ENCODE measurements at regions not wholly inside any gene's neighbourhood (a gene's known extent, or its start where the extent isn't known, plus 50 kb on each side); places are given as distances from the start of the nearest gene placed in this dataset.
A peak's percentile ranks its signal among the peaks of the same experiment; 100 is the strongest.
"Not testable (repeated sequence)": the region's sequence is repeated elsewhere in the genome, so short reads cannot be mapped to it uniquely, and the experiment has no call there.

GRCh38 chr1:54475357-54475881 is 69.2 kb upstream of the SSBP3 start:
- Mint-ChIP-seq H3K36me3 (no peaks in the 10 kb centered on the region), H3K27ac (peak overlapping the region; percentile 87 to 97 (median 95)), H3K9me3 (no peaks in the 10 kb centered on the region), H3K27me3 (peaks cover 0 to 2% of the 10 kb centered on the region in 2 donors), H3K4me3 (peak overlapping the region; percentile 76 to 85 (median 81)), H3K4me1 (peaks cover 41 to 64% (median 52%) of the 10 kb centered on the region in 4 donors)
- ChIA-PET CTCF (ENCODE audit: partially characterized antibody) (interaction anchor here (1.2 kb wide), 1 partner anchor 14 kb away, joined by 3 read pairs; no protein-coding TSS in a partner anchor), POLR2A (ENCODE audit: partially characterized antibody) (interaction anchor here (0.7 to 10.4 kb wide), 6 partner anchors 11 to 276 kb away, joined by 3 to 121 read pairs (median 8); partner anchors contain the start of genes CYB5RL and MRPL37)
- H3K27me3 ChIP-seq (ENCODE audit: insufficient read depth, low read length) = no peaks in the 10 kb centered on the region
- no peaks in the 10 kb centered on the region for H3K9me3 ChIP-seq (ENCODE audit: control insufficient read depth in 1 of 2, low read length in 2 of 2)
- intact Hi-C loops (cut with micrococcal nuclease) = no loop called here
- H3K4me1 ChIP-seq (ENCODE audit: insufficient read depth, low read length) = peaks cover 59% of the 10 kb centered on the region
- H3K27ac ChIP-seq (ENCODE audit: low read depth, low read length) = peak overlapping the region; percentile 47
- H3K36me3 ChIP-seq (ENCODE audit: insufficient read depth, low read length) = no peaks in the 10 kb centered on the region
- peak overlapping the region in 1 of 2 donors; percentile 57 for H3K4me3 ChIP-seq (ENCODE audit: low read length in 2 of 2)
- peak; percentile 58 to 74 (median 62) for DNase-seq

DNA sequence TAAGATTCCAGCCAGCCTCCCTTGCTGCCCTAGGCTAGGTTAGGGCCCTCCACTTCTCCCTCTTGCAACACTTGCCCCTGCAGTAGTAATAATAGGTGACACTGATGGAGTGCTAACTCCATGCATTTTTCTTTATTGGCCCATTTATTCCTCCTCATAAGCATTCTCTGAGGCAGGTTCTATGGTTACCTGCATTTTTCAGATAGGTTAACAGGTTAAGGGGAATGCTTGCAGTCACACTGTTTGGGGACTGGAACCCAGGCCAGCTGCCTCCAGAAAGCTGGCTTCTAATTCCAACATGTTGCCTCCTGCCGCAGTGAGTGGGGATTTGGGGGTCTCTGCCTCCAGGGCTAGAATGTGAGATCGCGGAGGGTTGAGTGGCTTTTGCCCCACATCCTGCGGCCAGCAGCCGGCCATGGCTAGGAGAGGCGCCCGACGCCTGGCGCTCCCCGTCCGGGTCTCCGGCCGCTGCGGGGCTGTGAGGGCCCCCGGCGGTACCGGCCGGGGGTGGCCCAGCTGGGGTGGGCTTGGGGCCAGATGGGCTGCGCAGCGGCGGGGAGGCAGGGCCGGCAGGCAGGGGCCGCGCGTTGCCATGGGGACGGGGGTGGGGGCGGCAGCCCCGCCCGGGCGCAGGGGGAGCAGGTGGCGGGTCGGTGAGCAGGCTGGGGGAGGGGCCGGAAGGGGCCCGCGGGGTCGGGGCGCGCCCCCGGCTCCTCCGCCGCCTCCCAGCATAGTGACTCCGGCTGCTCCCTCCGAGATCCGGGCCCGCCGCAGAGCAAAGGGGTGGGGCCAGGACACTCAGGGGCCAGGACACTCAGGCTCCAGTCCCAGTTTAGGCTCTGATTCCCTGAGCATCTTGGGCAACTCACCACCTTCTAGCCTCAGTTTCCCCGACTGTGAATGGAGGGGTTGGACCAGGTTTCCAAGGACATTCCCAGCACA is 68.4 kb upstream of the SSBP3 start:
- peak overlapping the region; percentile 87 to 97 (median 95) for H3K27ac Mint-ChIP-seq
- H3K36me3 Mint-ChIP-seq = no peaks in the 10 kb centered on the region
- ChIA-PET POLR2A (ENCODE audit: partially characterized antibody) (interaction anchor here (0.8 to 10.4 kb wide), 7 partner anchors 11 to 275 kb away, joined by 3 to 121 read pairs (median 7); partner anchors contain the start of genes CYB5RL and MRPL37), CTCF (ENCODE audit: partially characterized antibody) (interaction anchor here (1.2 kb wide), 1 partner anchor 15 kb away, joined by 3 read pairs; no protein-coding TSS in a partner anchor)
- Histone ChIP-seq H3K27ac (ENCODE audit: low read depth, low read length) (peak overlapping the region; percentile 47), H3K4me1 (ENCODE audit: insufficient read depth, low read length) (peaks cover 51% of the 10 kb centered on the region), H3K9me3 (ENCODE audit: control insufficient read depth in 1 of 2, low read length in 2 of 2) (no peaks in the 10 kb centered on the region), H3K4me3 (ENCODE audit: low read length in 2 of 2) (peak overlapping the region; percentile 22 to 57), H3K36me3 (ENCODE audit: insufficient read depth, low read length) (no peaks in the 10 kb centered on the region), H3K27me3 (ENCODE audit: insufficient read depth, low read length) (no peaks in the 10 kb centered on the region)
- no peaks in the 10 kb centered on the region for H3K9me3 Mint-ChIP-seq
- intact Hi-C loops (cut with micrococcal nuclease) = no loop called here
- peaks cover 33 to 56% (median 44%) of the 10 kb centered on the region in 4 donors for H3K4me1 Mint-ChIP-seq
- peak overlapping the region; percentile 78 to 93 (median 84) for H3K4me3 Mint-ChIP-seq
- H3K27me3 Mint-ChIP-seq = peaks cover 0 to 2% of the 10 kb centered on the region in 2 donors
- peak in 2 of 5 donors; percentile 33 to 38 for DNase-seq

- Mint-ChIP-seq H3K27ac (peak overlapping the region in 2 of 7 donors; percentile 24 to 74), H3K9me3 (no peaks in the 10 kb centered on the region), H3K4me1 (peaks cover 20 to 36% (median 27%) of the 10 kb centered on the region in 4 donors), H3K4me3 (no peak overlapping the region), H3K36me3 (no peaks in the 10 kb centered on the region), H3K27me3 (peaks cover 0 to 2% of the 10 kb centered on the region in 2 donors)
- no peaks in the 10 kb centered on the region for H3K27me3 ChIP-seq (ENCODE audit: insufficient read depth, low read length)
- intact Hi-C loops (cut with micrococcal nuclease) = no loop called here
- POLR2A ChIA-PET (ENCODE audit: partially characterized antibody) = interaction anchor here (0.8 to 9.2 kb wide), 2 partner anchors 9 to 14 kb away, joined by 3 to 102 read pairs; no protein-coding TSS in a partner anchor
- H3K4me3 ChIP-seq (ENCODE audit: low read length in 2 of 2) = no peak overlapping the region
- no peak overlapping the region for H3K27ac ChIP-seq (ENCODE audit: low read depth, low read length)
- H3K9me3 ChIP-seq (ENCODE audit: control insufficient read depth in 1 of 2, low read length in 2 of 2) = no peaks in the 10 kb centered on the region
- no peaks in the 10 kb centered on the region for H3K36me3 ChIP-seq (ENCODE audit: insufficient read depth, low read length)
- CTCF ChIA-PET (ENCODE audit: partially characterized antibody) = interaction anchor here (1.3 to 1.8 kb wide), 3 partner anchors 15 to 64 kb away, joined by 4 to 7 read pairs (median 5); no protein-coding TSS in a partner anchor
- H3K4me1 ChIP-seq (ENCODE audit: insufficient read depth, low read length) = peaks cover 26% of the 10 kb centered on the region
- no peak for DNase-seq
These were observed 65.4 kb upstream of the SSBP3 start for GRCh38 chr1:54471588-54471987.

- intact Hi-C loops (cut with micrococcal nuclease); H3K9me3 Mint-ChIP-seq; H3K27ac ChIP-seq (ENCODE audit: low read depth, low read length); H3K36me3 ChIP-seq (ENCODE audit: insufficient read depth, low read length); DNase-seq; H3K9me3 ChIP-seq (ENCODE audit: control insufficient read depth in 1 of 2, low read length in 2 of 2); H3K4me3 ChIP-seq (ENCODE audit: low read length in 2 of 2); H3K36me3 Mint-ChIP-seq; H3K27me3 Mint-ChIP-seq; H3K27me3 ChIP-seq (ENCODE audit: insufficient read depth, low read length); H3K4me3 Mint-ChIP-seq: not testable (repeated sequence)
- peaks cover 16% of the 10 kb centered on the region for H3K4me1 ChIP-seq (ENCODE audit: insufficient read depth, low read length)
- Mint-ChIP-seq H3K27ac (peak overlapping the region in 1 of 7 donors; percentile 13), H3K4me1 (peaks cover 13 to 23% (median 19%) of the 10 kb centered on the region in 4 donors)
- CTCF ChIA-PET (ENCODE audit: partially characterized antibody) = interaction anchor here (0.5 to 1.1 kb wide), 3 partner anchors 16 to 181 kb away, joined by 3 to 4 read pairs (median 4); no protein-coding TSS in a partner anchor
- POLR2A ChIA-PET (ENCODE audit: partially characterized antibody) = interaction anchor here (0.7 to 1.3 kb wide), 2 partner anchors 15 to 18 kb away, joined by 3 to 4 read pairs; no protein-coding TSS in a partner anchor
These were observed 63.2 kb upstream of the SSBP3 start for GRCh38 chr1:54469444-54469843.

DNA sequence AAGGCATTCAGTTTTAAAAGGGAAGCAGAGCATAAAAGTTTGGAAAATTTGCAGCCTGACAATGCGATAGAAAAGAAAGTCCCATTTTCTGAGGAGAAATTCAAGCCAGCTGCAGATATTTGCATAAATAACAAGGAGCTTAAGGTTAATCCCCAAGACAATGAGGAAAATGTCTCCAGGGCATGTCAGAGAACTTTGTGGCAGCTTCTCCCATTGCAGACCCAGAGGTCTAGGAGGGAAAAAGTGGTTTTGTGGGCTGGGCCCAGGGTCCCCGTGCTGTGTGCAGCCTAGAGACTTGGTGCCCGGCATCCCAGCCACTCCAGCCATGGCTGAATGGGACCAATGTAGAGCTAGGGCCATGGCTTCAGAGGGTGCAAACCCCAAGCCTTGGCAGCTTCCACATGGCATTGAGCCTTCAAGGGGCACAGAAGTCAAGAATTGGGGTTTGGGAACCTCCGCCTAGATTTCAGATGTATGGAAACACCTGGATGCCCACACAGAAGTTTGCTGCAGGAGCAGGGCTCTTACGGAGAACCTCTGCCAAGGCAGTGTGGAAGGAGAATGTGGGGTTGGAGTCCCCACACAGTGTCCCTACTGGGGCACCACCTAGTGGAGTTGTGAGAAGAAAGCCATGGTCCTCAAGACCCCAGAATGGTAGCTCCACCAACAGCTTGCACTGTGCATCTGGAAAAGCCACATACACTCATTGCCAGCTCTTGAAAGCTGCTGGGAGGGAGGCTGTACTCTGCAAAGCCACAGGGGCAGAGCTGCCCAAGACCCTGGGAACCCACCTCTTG is 62.3 kb upstream of the SSBP3 start:
- H3K9me3 Mint-ChIP-seq; H3K27ac ChIP-seq (ENCODE audit: low read depth, low read length); H3K27me3 Mint-ChIP-seq; H3K27ac Mint-ChIP-seq; H3K36me3 ChIP-seq (ENCODE audit: insufficient read depth, low read length); H3K27me3 ChIP-seq (ENCODE audit: insufficient read depth, low read length); DNase-seq; H3K4me3 Mint-ChIP-seq; H3K9me3 ChIP-seq (ENCODE audit: control insufficient read depth in 1 of 2, low read length in 2 of 2); H3K4me3 ChIP-seq (ENCODE audit: low read length in 2 of 2); H3K36me3 Mint-ChIP-seq; intact Hi-C loops (cut with micrococcal nuclease): not testable (repeated sequence)
- ChIA-PET POLR2A (ENCODE audit: partially characterized antibody) (interaction anchor here (0.7 to 1.3 kb wide), 4 partner anchors 16 to 61 kb away, joined by 3 to 4 read pairs (median 3); no protein-coding TSS in a partner anchor), CTCF (ENCODE audit: partially characterized antibody) (interaction anchor here (0.5 to 1.5 kb wide), 4 partner anchors 11 to 180 kb away, joined by 3 to 4 read pairs (median 4); no protein-coding TSS in a partner anchor)
- peaks cover 19% of the 10 kb centered on the region for H3K4me1 ChIP-seq (ENCODE audit: insufficient read depth, low read length)
- peaks cover 7 to 22% (median 16%) of the 10 kb centered on the region in 4 donors for H3K4me1 Mint-ChIP-seq

DNA sequence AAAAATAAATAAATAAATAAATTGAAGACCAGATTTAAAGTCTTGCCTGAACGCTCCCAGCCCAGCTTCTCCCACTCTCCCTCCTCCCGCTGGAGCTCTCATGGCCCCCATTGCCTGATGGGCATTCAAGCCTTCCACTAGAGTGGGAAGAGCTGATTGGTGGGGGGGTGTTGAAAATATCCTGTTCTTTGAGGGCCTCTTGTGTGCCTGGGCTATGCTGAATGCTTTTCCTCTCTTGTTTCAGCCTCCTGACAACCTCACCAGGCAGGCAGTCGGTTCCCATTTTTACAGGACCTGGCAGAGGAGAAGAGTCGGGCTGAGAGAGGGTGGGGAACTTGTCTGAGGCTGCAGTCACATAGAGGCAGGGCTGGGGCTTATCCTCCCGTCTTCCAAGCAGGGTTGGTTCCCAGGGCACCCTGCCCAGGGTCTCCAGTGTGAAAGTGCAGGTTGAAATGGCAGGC is 59.2 kb upstream of the SSBP3 start:
- H3K36me3 Mint-ChIP-seq = no peaks in the 10 kb centered on the region
- peaks cover 17 to 42% (median 28%) of the 10 kb centered on the region in 4 donors for H3K4me1 Mint-ChIP-seq
- peak overlapping the region in 4 of 7 donors; percentile 58 to 76 (median 61) for H3K27ac Mint-ChIP-seq
- no peaks in the 10 kb centered on the region for H3K9me3 Mint-ChIP-seq
- Histone ChIP-seq H3K27me3 (ENCODE audit: insufficient read depth, low read length) (no peaks in the 10 kb centered on the region), H3K4me1 (ENCODE audit: insufficient read depth, low read length) (peaks cover 35% of the 10 kb centered on the region), H3K4me3 (ENCODE audit: low read length in 2 of 2) (no peak overlapping the region), H3K9me3 (ENCODE audit: control insufficient read depth in 1 of 2, low read length in 2 of 2) (no peaks in the 10 kb centered on the region), H3K27ac (ENCODE audit: low read depth, low read length) (no peak overlapping the region), H3K36me3 (ENCODE audit: insufficient read depth, low read length) (no peaks in the 10 kb centered on the region)
- no peak for DNase-seq
- intact Hi-C loops (cut with micrococcal nuclease) = no loop called here
- POLR2A ChIA-PET (ENCODE audit: partially characterized antibody) = interaction anchor here (0.7 to 8.0 kb wide), 3 partner anchors 12 to 22 kb away, joined by 3 to 121 read pairs (median 11); no protein-coding TSS in a partner anchor
- no peaks in the 10 kb centered on the region for H3K27me3 Mint-ChIP-seq
- CTCF ChIA-PET (ENCODE audit: partially characterized antibody) = interaction anchor here (0.7 to 1.4 kb wide), 4 partner anchors 12 to 37 kb away, joined by 3 read pairs; no protein-coding TSS in a partner anchor
- H3K4me3 Mint-ChIP-seq = peak overlapping the region in 2 of 8 donors; percentile 24 to 39

Measured in CD4-positive, alpha-beta memory T cell (primary cell).